OCI-LY3 (cell line): ENCODE measurements at regions not wholly inside any gene's neighbourhood (a gene's known extent, or its start where the extent isn't known, plus 50 kb on each side); places are given as distances from the start of the nearest gene placed in this dataset.

Experiments used
- H2AFZ ChIP-seq: fragments of 200-600, 300-600 bp; shearing (Covaris generic); 2 replicates; pipeline ENCODE4 v1.6.0; 2014; ENCODE audit warnings: antibody characterized with exemption, low read depth, low read length
- H3K27ac ChIP-seq: fragments of 200-600, 300-600 bp; sonication (generic); 2 replicates; pipeline ENCODE4 v1.5.1; 2014; ENCODE audit warnings: mild to moderate bottlenecking, low read length, moderate library complexity, mixed read lengths
- H3K27me3 ChIP-seq: fragments of 200-600, 300-600 bp; sonication (generic); 2 replicates; pipeline ENCODE4 v1.6.1; 2014; ENCODE audit warnings: low read depth, low read length, mixed read lengths
- H3K36me3 ChIP-seq: fragments of 200-600, 300-600 bp; sonication (generic); replicated peaks from 2 replicates; pipeline ENCODE3; 2014; ENCODE audit warnings: low read depth, low read length, mixed read lengths
- H3K4me1 ChIP-seq: fragments of 300-600, 200-600 bp; sonication (generic); 2 replicates; pipeline ENCODE4 v1.6.1; 2014; ENCODE audit warnings: low read length, mixed read lengths
- H3K4me2 ChIP-seq: fragments of 200-600, 300-600 bp; sonication (generic); 2 replicates; pipeline ENCODE4 v1.6.1; 2014; ENCODE audit warnings: low read length, mixed read lengths
- H3K4me3 ChIP-seq: fragments of 300-600, 200-600 bp; sonication (generic); 2 replicates; pipeline ENCODE4 v1.5.1; 2014; ENCODE audit warnings: antibody characterized with exemption, mild to moderate bottlenecking, low read length, moderate library complexity
- H3K79me2 ChIP-seq: fragments of 300-600, 200-600 bp; shearing (Covaris generic); 2 replicates; pipeline ENCODE4 v1.6.1; 2014; ENCODE audit warnings: mild to moderate bottlenecking, low read length, mixed read lengths
- H3K9ac ChIP-seq: fragments of 300-600, 200-600 bp; shearing (Covaris generic); 2 replicates; pipeline ENCODE4 v1.6.0; 2014; ENCODE audit warnings: mild to moderate bottlenecking, low read length, moderate library complexity
- H3K9me3 ChIP-seq: fragments of 200-600, 300-600 bp; shearing (Covaris generic); 2 replicates; pipeline ENCODE4 v1.6.1; 2014; ENCODE audit warnings: low read length, mixed read lengths; ENCODE audit not compliant: insufficient read depth
- H4K20me1 ChIP-seq: fragments of 200-600, 300-600 bp; sonication (generic); 2 replicates; pipeline ENCODE4 v1.6.1; 2016; ENCODE audit warnings: low read length, mixed read lengths; ENCODE audit not compliant: insufficient read depth
- EZH2phosphoT487 ChIP-seq: fragments of 200-600 bp; shearing (Covaris generic); IDR thresholded peaks from 2 replicates; pipeline ENCODE4 v1.6.1; 2018; ENCODE audit warnings: antibody characterized with exemption, mixed run types, low read depth
- TF ChIP-seq, protein P1 (sequence below): fragments of 200-600, 300-600 bp; sonication (generic); IDR thresholded peaks from 2 replicates; pipeline ENCODE4 v1.5.1; 2014; ENCODE audit warnings: antibody characterized with exemption, low read length, low read depth

DNA sequence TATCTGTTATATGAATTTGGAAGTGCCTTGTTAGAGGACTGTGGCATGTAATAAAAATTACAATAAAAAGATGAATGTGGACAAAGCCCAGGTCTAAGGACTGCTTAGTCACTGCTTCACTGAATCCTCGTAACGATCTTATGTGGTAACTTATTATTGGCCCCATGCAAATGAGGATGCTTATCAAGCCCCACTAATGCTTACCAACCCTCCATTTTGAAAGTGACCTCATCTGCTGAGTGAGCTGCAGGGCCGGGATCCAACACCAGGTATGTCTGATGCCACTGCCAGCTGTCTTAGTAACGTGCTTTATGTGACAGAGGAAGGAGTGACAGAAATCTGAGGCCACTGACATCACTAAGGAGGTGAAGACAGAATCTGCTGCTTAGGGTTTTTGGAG, 65.3 kb upstream of the CCDC85A start:
- Histone ChIP-seq H3K4me3 (no peak overlapping the region), H3K27me3 (no peaks in the 10 kb centered on the region), H4K20me1 (no peaks in the 10 kb centered on the region), H3K4me1 (no peaks in the 10 kb centered on the region), H3K79me2 (no peaks in the 10 kb centered on the region), H3K27ac (no peak overlapping the region), H3K4me2 (no peak overlapping the region), H3K9ac (no peak overlapping the region), H3K9me3 (no peaks in the 10 kb centered on the region), H3K36me3 (no peaks in the 10 kb centered on the region), H2AFZ (0 out of 2 replicates have a peak overlapping the region, but pooled peaks have one; percentile 54)
- TF ChIP-seq EZH2phosphoT487: no peak
- TF ChIP-seq, protein P1, sequence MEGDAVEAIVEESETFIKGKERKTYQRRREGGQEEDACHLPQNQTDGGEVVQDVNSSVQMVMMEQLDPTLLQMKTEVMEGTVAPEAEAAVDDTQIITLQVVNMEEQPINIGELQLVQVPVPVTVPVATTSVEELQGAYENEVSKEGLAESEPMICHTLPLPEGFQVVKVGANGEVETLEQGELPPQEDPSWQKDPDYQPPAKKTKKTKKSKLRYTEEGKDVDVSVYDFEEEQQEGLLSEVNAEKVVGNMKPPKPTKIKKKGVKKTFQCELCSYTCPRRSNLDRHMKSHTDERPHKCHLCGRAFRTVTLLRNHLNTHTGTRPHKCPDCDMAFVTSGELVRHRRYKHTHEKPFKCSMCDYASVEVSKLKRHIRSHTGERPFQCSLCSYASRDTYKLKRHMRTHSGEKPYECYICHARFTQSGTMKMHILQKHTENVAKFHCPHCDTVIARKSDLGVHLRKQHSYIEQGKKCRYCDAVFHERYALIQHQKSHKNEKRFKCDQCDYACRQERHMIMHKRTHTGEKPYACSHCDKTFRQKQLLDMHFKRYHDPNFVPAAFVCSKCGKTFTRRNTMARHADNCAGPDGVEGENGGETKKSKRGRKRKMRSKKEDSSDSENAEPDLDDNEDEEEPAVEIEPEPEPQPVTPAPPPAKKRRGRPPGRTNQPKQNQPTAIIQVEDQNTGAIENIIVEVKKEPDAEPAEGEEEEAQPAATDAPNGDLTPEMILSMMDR: no peak

DNA sequence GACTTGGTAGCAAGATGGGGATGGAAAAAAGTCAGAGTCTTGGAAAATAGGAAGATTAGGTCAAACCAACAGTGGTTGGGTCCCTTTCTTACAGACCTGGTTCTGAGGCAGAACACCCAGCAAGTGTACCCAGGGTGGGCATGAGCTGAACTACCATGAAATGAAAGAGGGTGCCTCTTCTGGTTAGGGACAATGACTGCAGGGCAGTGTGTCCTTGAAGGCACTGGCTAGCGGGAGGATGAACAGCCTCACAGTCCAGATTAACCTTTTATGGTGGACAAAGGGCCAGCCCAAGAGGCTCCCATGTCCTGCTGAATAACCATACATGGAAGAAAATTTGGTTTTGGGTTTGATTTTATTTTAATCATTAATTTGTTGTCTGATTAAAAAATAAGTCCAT, 61.8 kb upstream of the CCDC85A start:
- Histone ChIP-seq H3K9ac (no peak overlapping the region), H3K4me3 (no peak overlapping the region), H3K27me3 (no peaks in the 10 kb centered on the region), H4K20me1 (no peaks in the 10 kb centered on the region), H3K79me2 (no peaks in the 10 kb centered on the region), H3K4me1 (no peaks in the 10 kb centered on the region), H3K9me3 (no peaks in the 10 kb centered on the region), H3K36me3 (no peaks in the 10 kb centered on the region), H3K27ac (no peak overlapping the region), H2AFZ (no peak overlapping the region), H3K4me2 (no peak overlapping the region)
- TF ChIP-seq EZH2phosphoT487: no peak
- TF ChIP-seq, protein P1: no peak

DNA sequence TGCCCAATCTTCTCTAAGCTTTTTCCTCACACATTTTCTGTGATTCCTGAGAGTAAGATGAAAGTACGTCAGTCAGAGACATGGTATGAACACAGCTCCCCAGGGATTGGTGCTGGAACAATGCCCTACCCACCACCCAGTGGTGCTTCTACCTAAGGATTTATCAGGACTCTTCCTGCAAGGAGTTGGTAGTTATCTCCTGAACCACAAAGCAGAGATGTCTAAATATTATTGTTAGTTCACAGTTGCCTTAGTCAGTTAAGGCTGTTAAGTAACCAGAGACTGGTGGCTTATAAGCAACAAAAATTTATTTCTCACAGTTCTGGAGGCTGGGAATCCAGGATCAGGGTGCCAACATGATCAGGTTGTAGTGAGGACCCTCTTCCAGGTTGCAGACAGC, 60.3 kb upstream of the CCDC85A start:
- Histone ChIP-seq H3K4me2 (no peak overlapping the region), H3K9ac (no peak overlapping the region), H3K79me2 (no peaks in the 10 kb centered on the region), H4K20me1 (no peaks in the 10 kb centered on the region), H3K4me3 (no peak overlapping the region), H3K36me3 (no peaks in the 10 kb centered on the region), H3K4me1 (no peaks in the 10 kb centered on the region), H3K9me3 (no peaks in the 10 kb centered on the region), H3K27me3 (no peaks in the 10 kb centered on the region), H3K27ac (no peak overlapping the region), H2AFZ (no peak overlapping the region)
- TF ChIP-seq, protein P1: no peak
- TF ChIP-seq EZH2phosphoT487: no peak

DNA sequence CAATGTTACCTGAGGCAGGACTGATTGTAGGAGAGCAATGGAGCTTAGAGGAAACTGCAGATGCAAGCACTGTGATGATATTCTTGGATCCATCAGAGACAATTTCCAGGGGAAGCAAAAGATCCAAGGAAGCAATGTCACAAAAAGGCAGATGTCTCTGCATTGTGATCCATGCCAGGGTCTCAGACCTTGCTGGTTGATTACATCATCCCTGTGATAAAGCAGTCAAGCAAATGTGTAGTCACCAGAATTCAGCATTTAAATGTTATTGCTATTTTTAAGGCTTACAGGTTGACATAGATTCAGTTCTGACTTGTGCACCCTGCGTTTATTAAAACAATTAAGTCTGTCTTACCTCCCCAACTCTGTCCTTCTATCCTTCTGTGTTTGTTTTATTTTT, 56.8 kb upstream of the CCDC85A start:
- Histone ChIP-seq H3K36me3 (no peaks in the 10 kb centered on the region), H3K27me3 (no peaks in the 10 kb centered on the region), H3K4me1 (no peaks in the 10 kb centered on the region), H3K4me2 (no peak overlapping the region), H3K4me3 (no peak overlapping the region), H3K9me3 (no peaks in the 10 kb centered on the region), H3K9ac (no peak overlapping the region), H3K79me2 (no peaks in the 10 kb centered on the region), H2AFZ (no peak overlapping the region), H3K27ac (no peak overlapping the region), H4K20me1 (no peaks in the 10 kb centered on the region)
- TF ChIP-seq, protein P1: no peak
- TF ChIP-seq EZH2phosphoT487: no peak
